ENCODE measurements at regions not wholly inside any gene's neighbourhood (a gene's known extent, or its start where the extent isn't known, plus 50 kb on each side); places are given as distances from the start of the nearest gene placed in this dataset.

DNA sequence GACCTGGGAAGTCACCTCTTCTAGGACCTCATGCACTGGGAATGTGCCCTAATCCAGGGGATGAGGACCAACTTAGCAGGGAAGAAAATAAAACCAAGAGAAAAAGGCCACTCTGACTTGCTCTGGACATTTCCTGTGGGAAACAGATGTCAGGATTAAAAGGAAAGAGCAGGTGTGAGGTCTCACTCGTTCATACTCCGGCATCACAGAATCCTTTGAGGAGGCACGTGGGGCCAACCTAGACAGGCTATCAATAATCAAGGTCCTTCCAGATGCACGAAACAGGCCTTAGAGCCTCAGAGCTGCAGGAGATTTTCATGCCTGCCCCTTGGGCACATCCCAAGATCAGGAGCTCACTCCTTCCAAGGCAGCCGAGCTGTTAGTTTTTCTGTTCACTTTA lies 321.5 kb upstream of the CCL2 start:
- no peak for TF ChIP-seq CTCF (IDR thresholded peaks at IDR 0.05)
- Mint-ChIP-seq H3K36me3 (ENCODE audit: unreplicated experiment) (no peaks in the 10 kb centered on the region), H3K9me3 (ENCODE audit: unreplicated experiment) (peaks cover 6% of the 10 kb centered on the region), H3K4me3 (ENCODE audit: unreplicated experiment) (no peak overlapping the region), H3K27me3 (ENCODE audit: unreplicated experiment) (no peaks in the 10 kb centered on the region), H3K4me1 (ENCODE audit: unreplicated experiment) (no peaks in the 10 kb centered on the region), H3K27ac (ENCODE audit: unreplicated experiment) (no peak overlapping the region)
- no peak for DNase-seq (ENCODE audit: extremely low spot score, unreplicated experiment)

GRCh38 chr17:33934696-33935095 lies 320.4 kb upstream of the CCL2 start:
- no peak for TF ChIP-seq CTCF (IDR thresholded peaks at IDR 0.05)
- Mint-ChIP-seq H3K27ac (ENCODE audit: unreplicated experiment) (no peak overlapping the region), H3K9me3 (ENCODE audit: unreplicated experiment) (peaks cover 6% of the 10 kb centered on the region), H3K36me3 (ENCODE audit: unreplicated experiment) (no peaks in the 10 kb centered on the region), H3K4me3 (ENCODE audit: unreplicated experiment) (no peak overlapping the region), H3K4me1 (ENCODE audit: unreplicated experiment) (no peaks in the 10 kb centered on the region), H3K27me3 (ENCODE audit: unreplicated experiment) (no peaks in the 10 kb centered on the region)
- no peak for DNase-seq (ENCODE audit: extremely low spot score, unreplicated experiment)

- H3K27me3 Mint-ChIP-seq (ENCODE audit: unreplicated experiment), result no peaks in the 10 kb centered on the region
- no peaks in the 10 kb centered on the region for H3K4me1 Mint-ChIP-seq (ENCODE audit: unreplicated experiment)
- no peak for TF ChIP-seq CTCF (IDR thresholded peaks at IDR 0.05)
- no peaks in the 10 kb centered on the region for H3K36me3 Mint-ChIP-seq (ENCODE audit: unreplicated experiment)
- H3K27ac Mint-ChIP-seq (ENCODE audit: unreplicated experiment), result no peak overlapping the region
- H3K9me3 Mint-ChIP-seq (ENCODE audit: unreplicated experiment), result peaks cover 6% of the 10 kb centered on the region
- no peak for DNase-seq (ENCODE audit: extremely low spot score, unreplicated experiment)
- H3K4me3 Mint-ChIP-seq (ENCODE audit: unreplicated experiment), result no peak overlapping the region
Observed at GRCh38 chr17:33935822-33936221, 319.3 kb upstream of the CCL2 start.

DNA sequence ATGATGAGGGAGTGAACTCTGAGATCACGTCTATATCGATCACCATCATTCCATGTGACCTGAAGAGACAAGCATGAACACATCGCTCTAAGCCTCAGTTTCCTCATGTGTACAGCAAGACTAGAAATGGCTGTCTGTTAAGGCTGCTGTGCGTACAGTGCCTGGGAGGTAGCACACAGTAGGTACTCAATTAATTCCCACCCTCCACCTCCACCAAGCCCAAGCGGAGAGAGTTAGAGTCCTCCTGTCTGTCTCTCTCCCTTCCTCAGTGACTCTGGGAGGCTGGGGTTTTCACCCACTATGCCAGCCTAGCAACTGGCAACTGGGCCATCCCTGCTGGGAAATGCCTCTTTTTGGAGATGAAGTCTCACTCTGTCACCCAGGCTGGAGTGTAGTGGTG lies 318.3 kb upstream of the CCL2 start:
- no peak overlapping the region for H3K27ac Mint-ChIP-seq (ENCODE audit: unreplicated experiment)
- no peaks in the 10 kb centered on the region for H3K4me1 Mint-ChIP-seq (ENCODE audit: unreplicated experiment)
- H3K4me3 Mint-ChIP-seq (ENCODE audit: unreplicated experiment), result no peak overlapping the region
- peaks cover 13% of the 10 kb centered on the region for H3K9me3 Mint-ChIP-seq (ENCODE audit: unreplicated experiment)
- no peak for TF ChIP-seq CTCF (IDR thresholded peaks at IDR 0.05)
- no peaks in the 10 kb centered on the region for H3K27me3 Mint-ChIP-seq (ENCODE audit: unreplicated experiment)
- DNase-seq (ENCODE audit: extremely low spot score, unreplicated experiment), result no peak
- no peaks in the 10 kb centered on the region for H3K36me3 Mint-ChIP-seq (ENCODE audit: unreplicated experiment)

GRCh38 chr17:33939959-33940358 lies 315.1 kb upstream of the CCL2 start:
- Mint-ChIP-seq H3K9me3 (ENCODE audit: unreplicated experiment) (peaks cover 19% of the 10 kb centered on the region), H3K4me3 (ENCODE audit: unreplicated experiment) (no peak overlapping the region), H3K36me3 (ENCODE audit: unreplicated experiment) (no peaks in the 10 kb centered on the region), H3K4me1 (ENCODE audit: unreplicated experiment) (no peaks in the 10 kb centered on the region), H3K27ac (ENCODE audit: unreplicated experiment) (no peak overlapping the region), H3K27me3 (ENCODE audit: unreplicated experiment) (no peaks in the 10 kb centered on the region)
- DNase-seq (ENCODE audit: extremely low spot score, unreplicated experiment), result no peak
- TF ChIP-seq CTCF (IDR thresholded peaks at IDR 0.05), result no peak

Measured in osteocyte (in vitro differentiated cells).